Posterior cingulate gyrus (tissue), 11 donors: ENCODE measurements at regions not wholly inside any gene's neighbourhood (a gene's known extent, or its start where the extent isn't known, plus 50 kb on each side); places are given as distances from the start of the nearest gene placed in this dataset.
A peak's percentile ranks its signal among the peaks of the same experiment; 100 is the strongest.

Experiments used
- DNase-seq, 10 donors: peaks; one replicate each; pipeline versions ENCODE4 v3.0.0 to v3.0.0-alpha.2; 2020 to 2021; ENCODE audit warnings: mixed read lengths in 3 of 10
- intact Hi-C: fragments of 100-400 bp; cut with DNase I; formaldehyde crosslinking; loops from one replicate; pipeline ENCODE4 v1.15.1; 2023

DNA sequence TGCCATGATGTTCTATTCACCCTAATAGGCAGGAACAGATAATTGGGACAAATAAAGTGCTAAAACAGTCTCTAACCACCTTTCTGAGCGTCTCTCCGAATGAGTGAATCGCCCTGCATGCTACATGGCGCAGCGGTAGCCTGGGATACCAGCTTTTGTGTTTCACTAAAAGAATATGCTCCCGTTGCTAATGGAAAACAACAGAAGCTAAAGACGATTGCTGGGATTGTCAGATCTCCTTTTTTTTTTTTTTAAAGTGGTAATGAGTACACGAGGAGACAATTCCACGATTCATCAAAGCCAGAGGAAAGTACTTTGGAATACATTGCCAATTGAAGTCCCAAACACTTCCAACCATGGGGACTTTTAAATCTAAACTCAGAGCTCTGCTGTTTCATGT lies 1815.3 kb upstream of the CELF4 start:
- DNase-seq, result no peak
- intact Hi-C loops, result no loop called here

DNA sequence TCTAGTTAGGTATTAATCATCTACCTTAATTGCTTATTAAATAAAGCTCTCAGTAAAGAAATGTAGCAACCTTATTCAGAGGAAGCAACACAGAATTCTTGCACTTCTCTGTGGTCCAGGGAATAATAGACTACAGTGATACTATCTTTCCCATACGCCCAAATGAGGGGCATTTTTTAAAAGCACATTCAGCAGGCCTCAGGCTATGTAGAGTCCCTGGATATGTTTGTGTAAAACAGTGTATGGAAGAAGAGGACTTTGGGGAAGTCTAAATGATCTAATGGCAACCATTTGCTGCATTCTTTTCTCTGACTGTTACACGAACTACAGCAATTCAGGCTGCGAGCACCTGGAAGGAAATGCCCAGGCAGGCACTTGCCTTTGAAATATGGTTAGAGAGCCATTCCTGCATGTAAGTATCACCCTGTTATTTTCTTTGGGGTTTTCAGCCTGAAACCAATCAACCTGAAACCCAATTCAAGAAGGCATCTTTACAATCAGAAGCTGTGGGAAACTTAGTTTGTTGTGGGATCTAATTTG lies 1814.7 kb upstream of the CELF4 start:
- intact Hi-C loops, result no loop called here
- no peak for DNase-seq

DNA sequence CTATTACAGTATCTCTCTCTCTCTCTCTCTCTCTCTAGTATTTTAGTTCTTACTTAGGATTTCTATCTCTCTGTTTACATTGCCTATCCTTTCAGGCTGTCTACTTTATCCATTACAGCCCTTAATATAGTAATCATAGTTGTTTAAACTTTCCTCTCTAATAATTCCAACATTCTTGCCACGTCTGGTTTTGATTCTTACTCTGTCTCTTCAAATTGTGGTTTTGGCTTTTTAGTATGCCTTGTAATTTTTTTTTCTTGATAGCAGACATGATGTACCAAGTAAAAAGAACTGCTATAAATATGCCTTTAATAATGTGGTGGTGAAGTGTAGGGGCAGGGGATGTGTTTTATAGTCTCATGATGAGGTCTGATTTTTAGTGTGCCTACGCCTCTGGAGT lies 1809.5 kb upstream of the CELF4 start:
- intact Hi-C loops, result no loop called here
- DNase-seq, result no peak

DNA sequence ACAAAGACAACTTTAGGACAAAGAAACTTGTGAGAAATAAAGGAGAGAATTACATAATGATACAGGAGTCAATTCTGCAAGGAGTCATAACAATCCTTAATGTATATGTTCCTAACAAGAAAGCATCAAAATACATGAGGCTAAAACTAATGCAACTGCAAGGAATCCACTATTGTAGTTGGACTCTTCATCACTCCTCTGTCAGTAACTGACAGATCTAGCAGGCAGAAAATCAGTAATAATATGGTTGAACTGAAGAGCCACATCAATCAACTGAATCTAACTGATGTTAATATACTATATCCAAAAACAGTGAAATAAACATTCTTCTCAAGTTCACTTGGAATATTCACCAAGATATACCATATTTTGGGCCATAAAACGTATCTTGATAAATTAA lies 1806.4 kb upstream of the CELF4 start:
- DNase-seq, result no peak
- intact Hi-C loops, result no loop called here

DNA sequence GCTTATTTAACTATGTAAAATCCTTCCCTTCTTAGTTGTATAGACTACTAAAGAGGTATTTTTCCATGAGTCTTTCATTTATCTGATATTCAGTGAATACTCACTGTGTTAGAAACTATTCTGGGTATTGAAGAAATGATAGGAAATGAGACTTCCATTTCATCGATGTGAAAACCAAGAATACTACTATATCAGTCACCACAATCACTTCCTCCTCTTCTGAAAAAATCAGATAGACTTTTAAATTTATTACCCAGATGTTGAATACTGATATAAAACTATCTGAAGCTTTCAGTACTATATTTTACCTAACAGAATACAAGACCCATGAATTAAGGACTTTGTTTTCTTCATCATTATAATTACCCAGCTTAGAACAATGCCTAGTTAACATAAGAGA lies 1801.1 kb upstream of the CELF4 start:
- no peak for DNase-seq
- intact Hi-C loops, result no loop called here

DNA sequence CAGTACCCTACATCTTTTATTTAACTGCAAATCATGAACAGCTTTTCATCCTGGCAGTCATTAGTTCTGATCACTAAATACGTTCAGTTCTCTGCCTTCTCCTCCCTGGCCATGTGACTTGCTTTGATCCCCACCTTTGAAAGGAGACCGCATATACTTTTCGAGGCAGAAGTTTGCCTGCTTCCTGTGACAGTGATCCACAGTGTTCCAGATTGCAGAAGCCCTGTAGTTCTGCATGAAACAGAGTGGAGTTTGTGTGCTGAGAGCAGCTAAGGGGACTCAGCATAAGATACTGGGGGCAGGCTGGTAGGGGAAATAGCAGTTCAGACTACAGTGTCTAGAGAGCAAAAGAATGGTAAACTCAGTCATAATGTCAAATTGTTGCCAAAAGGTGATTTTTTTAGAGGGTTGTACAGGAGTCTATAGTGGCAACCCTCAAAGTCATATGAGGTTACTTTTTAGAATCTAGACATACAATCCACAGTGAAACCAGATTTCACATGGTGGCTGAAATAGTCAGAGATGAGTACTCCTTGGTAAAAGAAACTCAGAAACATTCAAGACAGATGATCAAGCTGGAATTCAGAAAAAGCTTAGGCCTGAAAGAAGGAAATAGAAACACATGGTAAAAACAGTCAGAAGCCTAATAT lies 1800.4 kb upstream of the CELF4 start:
- no peak for DNase-seq
- intact Hi-C loops, result no loop called here

DNA sequence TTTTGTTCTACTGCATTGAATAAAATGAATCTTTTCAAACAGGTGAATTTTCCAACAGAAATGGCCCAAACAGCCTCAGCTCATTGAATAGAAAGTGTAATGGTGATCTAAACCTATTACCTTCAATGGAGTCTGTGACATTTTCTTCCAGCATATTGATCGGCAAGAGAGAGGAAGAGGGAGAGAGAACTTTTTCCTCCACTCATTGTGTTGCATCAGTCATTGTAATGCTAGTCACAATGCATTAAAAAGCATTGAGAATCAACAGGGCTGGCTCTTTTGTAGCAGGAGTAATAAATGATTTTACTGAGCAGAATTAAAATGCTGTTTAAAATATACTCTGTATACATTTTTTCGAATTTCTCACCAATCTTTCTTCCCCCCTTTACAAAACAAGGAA lies 1794.5 kb upstream of the CELF4 start:
- DNase-seq, result no peak
- intact Hi-C loops, result no loop called here

DNA sequence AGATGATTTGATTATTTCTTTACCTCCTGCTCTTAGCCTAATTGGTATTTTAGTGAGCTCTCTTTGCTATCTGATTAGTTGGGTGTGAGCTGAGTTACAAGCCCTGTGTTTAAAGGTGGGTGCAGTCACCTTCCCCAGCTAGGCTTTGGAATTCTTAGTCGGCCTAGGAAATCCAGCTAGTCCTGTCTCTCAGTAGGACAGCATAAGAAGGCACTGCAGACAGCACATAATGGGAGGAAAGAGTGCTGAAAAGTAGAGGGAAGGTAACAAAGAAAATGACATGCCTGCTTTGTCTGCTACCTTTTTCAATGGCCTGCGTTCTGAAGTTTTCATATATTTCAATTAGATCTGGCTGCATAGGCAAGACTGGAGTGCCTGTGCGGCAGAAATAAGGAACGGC lies 1794.0 kb upstream of the CELF4 start:
- intact Hi-C loops, result no loop called here
- no peak for DNase-seq

DNA sequence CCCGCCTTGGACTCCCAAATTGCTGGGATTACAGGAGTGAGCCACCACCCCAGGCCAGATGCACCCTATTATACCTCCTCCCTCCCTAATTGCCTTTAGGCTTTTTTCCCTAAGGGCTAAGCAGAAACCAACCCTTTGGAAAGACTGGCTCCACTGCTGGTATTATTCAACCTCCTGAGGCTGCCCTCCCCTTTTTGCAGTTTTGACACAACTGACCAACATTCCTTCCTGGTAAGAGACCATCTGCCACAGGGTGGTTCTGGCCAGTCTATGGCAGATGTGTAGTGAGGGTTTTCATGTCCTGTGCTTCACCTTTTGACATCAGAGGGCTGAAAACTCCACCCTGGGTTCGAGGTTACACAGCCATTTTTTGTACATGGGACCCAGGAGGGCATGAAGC lies 1785.3 kb upstream of the CELF4 start:
- DNase-seq, result no peak
- intact Hi-C loops, result no loop called here

DNA sequence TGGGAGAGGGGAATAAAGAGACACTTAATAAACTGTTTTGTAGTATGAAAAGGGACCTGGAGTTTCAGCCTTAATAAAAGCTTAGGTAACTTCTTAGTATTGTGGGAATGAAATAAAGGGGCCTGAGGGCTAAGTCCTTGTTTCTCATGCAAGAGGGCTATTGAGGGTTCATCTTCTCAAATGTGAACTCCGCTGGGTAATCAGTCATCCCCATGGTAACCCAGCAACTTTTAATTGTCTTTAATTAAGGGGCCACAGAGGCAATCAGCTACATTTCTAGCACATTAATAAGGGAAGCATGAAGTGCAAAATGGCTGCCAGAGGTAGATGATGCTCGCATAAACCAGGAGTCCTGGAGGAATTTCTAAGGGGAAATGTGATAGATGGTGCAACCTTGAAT lies 1784.2 kb upstream of the CELF4 start:
- intact Hi-C loops, result no loop called here
- DNase-seq, result no peak

DNA sequence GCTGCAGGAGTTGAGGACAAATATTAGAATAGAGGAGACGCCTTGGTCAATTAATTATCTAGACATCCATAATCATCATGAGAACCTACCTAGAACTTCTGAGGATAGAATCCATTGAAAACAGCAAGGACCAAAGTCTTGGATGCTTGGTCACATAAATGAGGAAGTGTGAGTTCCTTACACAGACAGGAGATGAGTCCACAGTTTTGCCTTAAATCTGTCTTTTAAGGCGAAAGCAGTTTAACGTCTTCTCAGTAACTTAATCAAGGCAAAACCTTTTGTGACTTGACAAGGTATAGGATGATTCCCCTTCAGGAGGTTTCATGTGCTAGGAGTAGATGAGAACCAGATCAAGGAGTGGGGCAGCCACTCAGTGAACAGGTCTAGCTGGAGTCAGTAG lies 1783.2 kb upstream of the CELF4 start:
- no peak for DNase-seq
- intact Hi-C loops, result no loop called here

DNA sequence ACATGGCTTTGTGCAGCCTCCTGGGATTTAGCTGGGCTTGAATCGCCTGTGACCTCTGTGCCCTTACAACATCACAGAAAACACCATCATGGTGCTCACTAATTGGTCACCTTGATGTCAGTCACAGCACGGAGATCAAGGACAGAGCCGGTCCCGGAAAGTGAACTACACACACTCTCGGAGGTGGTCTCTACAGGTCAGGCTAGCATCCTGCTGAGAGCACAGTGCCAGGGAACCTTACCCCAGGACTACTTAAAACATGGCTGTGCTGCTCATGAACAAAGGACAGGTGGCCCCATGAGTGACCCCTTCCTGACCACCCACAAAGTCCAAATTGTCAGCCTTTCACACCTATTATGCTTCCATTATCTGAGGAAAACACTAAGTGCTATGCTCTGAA lies 1782.1 kb upstream of the CELF4 start:
- no peak for DNase-seq
- intact Hi-C loops, result no loop called here

DNA sequence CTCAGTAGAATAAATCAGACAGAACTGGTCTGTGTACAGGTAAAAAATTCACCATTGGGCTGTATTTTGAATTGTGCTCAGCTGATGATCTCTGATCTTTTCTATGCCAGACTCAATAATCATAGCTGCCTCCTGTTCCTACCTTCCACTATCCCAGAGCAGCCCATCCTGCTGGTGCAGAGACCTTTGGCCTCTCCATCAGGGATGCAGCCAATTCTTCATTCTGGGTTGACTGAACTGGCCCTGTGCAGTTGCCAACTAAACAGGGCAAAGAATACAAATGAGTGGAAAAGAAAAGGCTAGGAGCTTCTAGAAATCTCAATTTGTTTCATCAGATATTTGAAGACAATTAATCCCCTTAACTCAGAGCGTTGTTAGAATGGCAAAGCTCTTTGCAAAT lies 1781.3 kb upstream of the CELF4 start:
- no peak for DNase-seq
- intact Hi-C loops, result no loop called here

DNA sequence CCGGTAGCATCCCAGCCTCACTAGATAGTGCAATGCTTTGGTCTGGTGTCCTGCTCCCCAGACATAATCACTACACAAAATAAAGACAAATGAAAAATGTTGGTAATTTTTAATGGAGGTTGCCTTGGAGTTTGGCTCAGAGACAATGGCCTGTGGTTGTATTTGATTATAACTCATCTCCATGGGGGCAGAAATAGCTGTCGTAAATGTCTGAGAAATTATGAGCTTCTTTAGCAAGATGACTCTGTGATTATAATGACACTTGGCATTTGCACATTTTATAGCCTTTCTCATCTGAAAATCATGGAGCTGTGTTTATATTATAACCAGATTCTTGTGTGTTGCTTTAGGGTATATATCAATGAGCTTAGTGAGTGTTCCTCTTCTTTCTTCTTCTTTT lies 1779.7 kb upstream of the CELF4 start:
- no peak for DNase-seq
- intact Hi-C loops, result no loop called here

DNA sequence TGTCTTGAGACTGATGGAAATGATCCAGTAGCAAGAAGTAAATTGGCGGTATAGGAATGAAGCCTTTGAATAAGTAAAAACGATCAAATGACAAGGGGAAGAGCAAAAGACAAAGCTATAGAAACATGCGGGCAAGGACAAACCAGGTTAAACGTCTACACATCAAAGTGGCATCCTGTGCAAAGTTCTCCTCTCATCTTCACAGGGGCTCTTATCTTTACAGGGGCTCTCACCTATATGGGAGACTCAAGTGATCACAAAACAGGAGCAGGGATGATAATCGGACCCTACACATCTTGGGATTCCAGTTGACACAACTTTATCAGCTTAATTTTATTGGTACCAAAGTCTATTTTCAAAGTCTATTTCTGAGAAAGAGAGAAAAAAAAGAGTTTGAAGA lies 1778.9 kb upstream of the CELF4 start:
- DNase-seq, result no peak
- intact Hi-C loops, result no loop called here

DNA sequence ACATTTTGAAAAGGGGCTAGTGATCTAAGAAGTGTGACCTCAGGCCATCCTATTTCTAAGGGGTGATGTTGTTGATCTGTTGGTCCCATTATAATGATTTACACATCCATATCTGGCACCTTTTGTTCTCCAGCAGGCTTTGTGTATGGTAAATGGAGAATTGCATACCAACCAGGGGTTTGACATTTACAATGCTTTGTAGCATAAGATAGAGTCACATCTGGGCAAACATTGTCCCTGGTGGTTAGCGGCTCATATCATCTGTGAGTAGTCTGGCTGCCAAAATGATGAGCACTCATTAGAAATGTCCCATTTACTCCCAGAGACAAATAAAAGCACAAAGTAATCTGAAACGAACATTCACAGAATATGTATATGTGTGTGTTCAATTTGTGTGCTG lies 1775.5 kb upstream of the CELF4 start:
- intact Hi-C loops, result no loop called here
- no peak for DNase-seq

DNA sequence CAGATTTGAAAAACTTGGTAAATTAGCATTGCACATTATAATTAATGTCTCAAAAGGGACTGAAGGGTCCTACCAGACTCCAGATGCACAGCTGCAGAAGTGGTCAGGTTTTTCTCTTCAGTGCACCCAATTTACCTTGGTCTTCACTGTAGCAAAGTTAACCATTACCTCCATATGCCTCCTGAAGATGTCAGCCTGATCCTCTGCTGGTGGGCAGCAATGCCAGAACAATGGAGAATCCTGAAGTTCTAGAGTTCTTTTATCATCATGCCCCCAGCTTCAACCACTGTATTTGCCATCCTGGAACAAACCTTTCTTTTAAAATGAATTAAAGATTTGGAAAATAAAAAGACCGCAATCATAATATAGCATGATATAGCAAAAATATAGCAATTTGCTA lies 1774.8 kb upstream of the CELF4 start:
- intact Hi-C loops, result no loop called here
- DNase-seq, result no peak

DNA sequence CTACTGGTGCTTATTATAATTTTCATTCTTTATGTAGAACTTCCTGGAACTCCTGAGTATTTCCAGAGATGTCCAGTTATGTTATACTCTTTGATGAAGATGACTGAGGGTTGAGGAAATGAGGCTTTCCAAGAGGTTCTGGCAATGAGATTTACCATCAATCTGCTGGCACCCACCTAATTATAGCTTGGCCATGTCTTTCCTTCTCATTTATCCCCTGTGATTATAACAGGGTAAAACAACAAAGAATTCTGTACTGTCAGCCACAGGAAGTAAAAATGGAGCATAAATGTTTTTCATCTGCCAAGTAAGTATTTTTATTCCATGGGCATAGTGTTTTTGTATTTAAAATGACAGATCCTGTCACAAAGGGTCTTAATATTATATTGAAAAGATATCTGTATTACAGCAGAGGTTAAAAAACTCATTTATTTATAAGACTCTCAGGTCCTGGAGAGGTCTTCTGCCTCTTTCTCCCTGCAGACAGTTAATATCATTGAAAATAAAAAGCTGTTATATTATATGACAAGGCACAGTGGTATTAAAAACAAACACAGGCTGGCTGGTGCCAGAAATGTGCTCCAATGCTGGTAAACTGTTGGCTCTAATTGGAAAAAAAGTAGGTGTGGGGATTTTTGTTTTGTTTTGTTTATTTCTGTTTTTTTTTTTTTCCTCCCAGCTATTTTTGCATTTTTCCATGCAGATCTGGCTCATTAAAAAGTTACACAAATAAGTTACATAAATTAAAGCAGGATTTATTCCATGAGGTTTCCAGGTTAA lies 1764.1 kb upstream of the CELF4 start:
- intact Hi-C loops, result no loop called here
- DNase-seq, result no peak

DNA sequence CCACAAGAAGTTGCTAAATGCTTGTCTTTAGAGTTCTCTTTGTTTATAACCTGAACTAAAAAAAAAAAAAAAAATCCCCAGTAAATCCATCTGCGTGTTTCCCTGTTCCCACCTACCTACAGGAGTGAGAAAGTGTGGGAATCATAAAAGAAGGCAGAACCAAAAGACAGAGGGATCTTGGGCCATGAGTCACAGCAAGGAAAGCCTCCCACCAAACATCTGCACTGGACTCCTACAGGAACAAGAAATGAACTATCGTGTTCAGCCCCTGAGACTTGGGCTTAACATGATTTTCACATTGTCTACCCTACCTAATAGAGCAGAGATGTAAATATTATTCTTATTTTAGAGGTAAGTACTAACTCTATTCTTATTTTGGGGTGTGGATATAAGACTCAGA lies 1761.2 kb upstream of the CELF4 start:
- intact Hi-C loops, result no loop called here

DNA sequence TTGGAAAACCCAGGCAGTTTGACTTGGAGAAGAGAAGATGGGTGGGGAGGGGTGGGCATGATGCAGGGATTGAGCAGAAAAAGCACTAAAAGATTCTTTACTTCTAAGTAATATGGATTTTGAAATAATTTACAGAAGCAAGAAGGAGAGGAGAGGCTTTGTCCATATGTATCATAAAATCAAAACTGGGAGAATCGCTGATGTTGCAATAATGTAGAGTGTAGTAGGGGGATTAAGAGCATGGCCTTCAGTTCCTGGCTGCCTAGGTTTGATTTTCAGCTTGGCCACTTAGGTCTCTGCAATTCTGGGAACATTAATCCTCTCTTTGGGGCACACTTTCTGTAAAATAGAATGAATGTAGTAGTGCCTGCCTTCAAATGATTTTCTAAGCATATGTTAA lies 1760.4 kb upstream of the CELF4 start:
- intact Hi-C loops, result no loop called here
- no peak for DNase-seq

More for the DNA sequence above, 1761.2 kb upstream of the CELF4 start:
- peak in 3 of 10 donors; percentile 10 to 54 (median 46) for DNase-seq

DNA sequence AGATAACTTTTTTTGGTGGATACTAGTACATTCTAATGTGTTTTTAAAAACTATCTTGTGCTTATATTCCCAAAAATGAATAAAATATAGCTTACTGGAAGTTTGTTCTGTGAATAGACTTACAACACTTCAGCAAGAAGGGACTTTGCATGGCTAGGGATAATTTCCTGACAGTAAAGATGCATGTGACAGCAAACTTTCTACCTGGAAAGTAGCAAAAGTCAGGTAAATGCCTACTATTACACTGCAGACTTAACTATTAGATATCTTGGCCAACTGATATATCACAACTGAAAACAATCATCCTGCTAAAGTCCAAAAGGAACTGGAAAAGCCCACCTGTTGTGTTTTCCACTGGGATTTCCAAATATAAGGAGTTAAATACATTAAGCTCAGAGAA lies 1753.5 kb upstream of the CELF4 start:
- intact Hi-C loops, result no loop called here
- DNase-seq, result no peak

DNA sequence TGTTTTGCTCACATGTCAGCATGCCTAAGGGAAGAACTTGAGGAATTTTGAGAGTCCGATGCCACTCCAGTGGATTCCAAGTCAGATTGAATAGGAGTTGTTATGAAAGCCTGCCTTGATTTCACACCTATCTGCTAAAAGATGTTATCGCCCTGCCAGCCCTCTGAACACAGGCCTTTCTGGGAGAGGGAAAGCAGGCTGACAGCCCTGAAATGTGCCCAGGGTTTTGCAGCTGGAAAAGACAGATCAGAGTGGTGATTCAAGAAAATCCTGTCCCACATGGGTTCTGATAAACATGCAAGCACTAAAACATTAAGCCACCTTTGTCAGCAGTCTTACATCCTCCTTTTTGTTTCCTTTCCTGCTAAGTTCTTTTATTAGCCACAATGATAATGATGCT lies 1752.9 kb upstream of the CELF4 start:
- intact Hi-C loops, result no loop called here
- DNase-seq, result no peak
